ENCODE measurements at regions not wholly inside any gene's neighbourhood (a gene's known extent, or its start where the extent isn't known, plus 50 kb on each side); places are given as distances from the start of the nearest gene placed in this dataset.

DNA sequence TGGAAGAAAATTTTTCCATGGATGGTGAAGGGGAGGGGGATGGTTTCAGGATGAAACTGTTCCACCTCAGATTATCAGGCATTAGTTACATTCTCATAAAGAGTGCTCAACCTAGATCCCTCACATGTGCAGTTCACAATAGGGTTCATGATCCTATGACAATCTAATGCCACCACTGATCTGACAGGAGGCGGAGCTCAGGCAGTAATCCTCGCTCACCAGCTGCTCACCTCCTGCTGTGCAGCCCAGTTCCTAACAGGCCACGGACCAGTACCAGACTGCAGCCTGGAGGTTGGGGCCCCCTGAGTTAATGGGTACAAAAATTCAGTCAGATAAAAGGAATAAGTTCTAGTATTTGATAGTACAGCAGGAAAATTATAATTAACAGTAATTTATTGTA lies 337.2 kb downstream of the NPR3 start:
- TF ChIP-seq EZH2 (IDR thresholded peaks at IDR 0.05; ENCODE audit: borderline replicate concordance, insufficient read depth, low read length, poor library complexity, severe bottlenecking) (no peak), CTCF (IDR thresholded peaks at IDR 0.05; ENCODE audit: poor library complexity, severe bottlenecking) (no peak), REST (IDR thresholded peaks at IDR 0.05; ENCODE audit: borderline replicate concordance) (no peak), EP300 (conservative IDR thresholded peaks at IDR 0.05; ENCODE audit: poor library complexity, severe bottlenecking) (no peak), SMC3 (conservative IDR thresholded peaks at IDR 0.05; ENCODE audit: poor library complexity) (no peak), POLR2AphosphoS5 (IDR thresholded peaks at IDR 0.05) (no peak)

All from neural cell (in vitro differentiated cells).